GM12878 (cell line): ENCODE measurements at regions not wholly inside any gene's neighbourhood (a gene's known extent, or its start where the extent isn't known, plus 50 kb on each side); places are given as distances from the start of the nearest gene placed in this dataset.

ENCODE experiments used
- ATAC-seq: fragments of 200-7000 bp; cut with Tn5 transposase; 3 replicates; pipeline ENCODE4 v1.9.1; 2020; ENCODE audit warnings: mild to moderate bottlenecking, moderate library complexity
- BruUV-seq: library from RNA; stranded (reverse); fragments of 400-500 nt; replicated peaks from 2 replicates; lab custom pipeline; 2021; lab: Mats Ljungman, UMichigan
- CTCF ChIA-PET: fragments of 300-600 bp; sonication (Branson Sonifier 250); formaldehyde crosslinking; extraction: SDS; loops from one replicate; lab custom pipeline; 2021; ENCODE audit warnings: inconsistent platforms; lab: Yijun Ruan, JAX
- POLR2A ChIA-PET: fragments of 350-600 bp; formaldehyde crosslinking; extraction: SDS; loops from one replicate; lab custom pipeline; 2021; ENCODE audit warnings: inconsistent platforms; lab: Charles Lee
- RAD21 ChIA-PET: fragments of 300-600 bp; sonication (Branson Sonifier 250); formaldehyde crosslinking; loops from one replicate; lab custom pipeline; 2023; ENCODE audit warnings: antibody characterized with exemption; ENCODE audit not compliant: unreplicated experiment; lab: Charles Lee
- SMC1A ChIA-PET: fragments of 300-600 bp; sonication (Branson Sonifier 250); formaldehyde crosslinking; loops from one replicate; lab custom pipeline; 2023; ENCODE audit not compliant: unreplicated experiment, uncharacterized antibody; lab: Charles Lee
- DNase-seq: peaks from one replicate; pipeline ENCODE4 v3.0.0-alpha.2; 2011; ENCODE audit warnings: low read depth, low spot score
- FAIRE-seq: peaks from 3 replicates; lab custom pipeline; 2011; peaks lifted over from hg19 to GRCh38; lab: Jason Lieb, UNC
- H2AFZ ChIP-seq: 2 replicates; pipeline ENCODE4 v1.6.0; 2011; ENCODE audit warnings: low read depth, low read length, control low read depth; ENCODE audit not compliant: control insufficient read depth
- H3K27ac ChIP-seq: 2 replicates; pipeline ENCODE4 v1.5.1; 2011; ENCODE audit warnings: control low read depth; ENCODE audit not compliant: control insufficient read depth, insufficient read depth
- H3K27me3 ChIP-seq, 2 experiments: replicated peaks in 1 of 2; 2 replicates each; pipeline versions ENCODE4 v1.6.0 to v1.6.1; 2011; ENCODE audit warnings: low read length in 1 of 2; ENCODE audit not compliant: control insufficient read depth in 2 of 2, insufficient read depth in 2 of 2
- H3K36me3 ChIP-seq, 2 experiments: 2 replicates each; pipeline ENCODE4 v1.5.1; 2011; ENCODE audit warnings: low read length in 1 of 2; ENCODE audit not compliant: control insufficient read depth in 2 of 2, insufficient read depth in 2 of 2
- H3K4me1 ChIP-seq: 2 replicates; pipeline ENCODE4 v1.6.1; 2011; ENCODE audit warnings: mild to moderate bottlenecking, low read length, moderate library complexity, mixed read lengths; ENCODE audit not compliant: control insufficient read depth, insufficient read depth
- H3K4me2 ChIP-seq: 2 replicates; pipeline ENCODE4 v1.6.0; 2011; ENCODE audit warnings: control low read depth; ENCODE audit not compliant: control insufficient read depth, insufficient read depth
- H3K4me3 ChIP-seq: fragments of 200-600 bp; sonication (generic); 2 replicates; pipeline ENCODE4 v1.5.1; 2016
- H3K79me2 ChIP-seq: 2 replicates; pipeline ENCODE4 v1.6.0; 2011; ENCODE audit warnings: low read length; ENCODE audit not compliant: control insufficient read depth, insufficient read depth
- H3K9ac ChIP-seq: 2 replicates; pipeline ENCODE4 v1.8.0; 2011; ENCODE audit warnings: low read length, control low read depth, mixed read lengths; ENCODE audit not compliant: control insufficient read depth, insufficient read depth
- H3K9me3 ChIP-seq: replicated peaks from 3 replicates; pipeline ENCODE4 v1.5.1; 2011; ENCODE audit warnings: mild to moderate bottlenecking, low read length; ENCODE audit not compliant: control insufficient read depth, insufficient read depth
- H4K20me1 ChIP-seq: 2 replicates; pipeline ENCODE4 v1.6.0; 2011; ENCODE audit not compliant: control insufficient read depth, insufficient read depth
- BACH1 ChIP-seq: fragments of 450-650 bp; IDR thresholded peaks from 2 replicates; pipeline ENCODE4 v1.6.1; 2017; ENCODE audit warnings: mild to moderate bottlenecking, borderline replicate concordance
- ETV6 ChIP-seq, 2 experiments: fragments of 450-650 bp in 1 of 2; IDR thresholded peaks in 1 of 2; conservative IDR thresholded peaks in 1 of 2; 2 replicates each; pipeline ENCODE4 v1.6.1; 2014; ENCODE audit warnings: antibody characterized with exemption in 1 of 2, borderline replicate concordance in 1 of 2, low read depth in 1 of 2, mild to moderate bottlenecking in 1 of 2, moderate library complexity in 1 of 2
- NR2F1 ChIP-seq: fragments of 450-650 bp; conservative IDR thresholded peaks from 2 replicates; pipeline ENCODE4 v1.6.1; 2017; ENCODE audit warnings: mild to moderate bottlenecking
- RCOR1 ChIP-seq: conservative IDR thresholded peaks from 2 replicates; pipeline ENCODE4 v1.6.1; 2012; ENCODE audit warnings: low read depth, low read length, improper control_type of control experiment
- ZBTB11 ChIP-seq: fragments of 450-650 bp; formaldehyde crosslinking; IDR thresholded peaks from 2 replicates; pipeline ENCODE4 v1.5.0; 2022; ENCODE audit warnings: mild to moderate bottlenecking, missing genetic modification characterization
- WGBS: methylation state at CpG from one replicate; pipeline ENCODE4 v1.1.6; 2016; ENCODE audit warnings: low lambda C conversion rate; ENCODE audit not compliant: insufficient replicate concordance, insufficient coverage; ENCODE audit errors: missing lambda C conversion rate; 5-methylcytosine and 5-hydroxymethylcytosine counted together
- in situ Hi-C: fragments of 300-500 bp; cut with MboI; formaldehyde crosslinking; loops from 9 replicates; pipeline ENCODE4 v1.14.3; 2018; ENCODE audit warnings: mixed read lengths
- intact Hi-C: fragments of 100-400 bp; cut with micrococcal nuclease; formaldehyde crosslinking; loops from one replicate; pipeline ENCODE4 v1.14.2; 2022; ENCODE audit not compliant: unreplicated experiment
- TF ChIP-seq, protein P1 (sequence below): IDR thresholded peaks from 2 replicates; pipeline ENCODE4 v1.6.1; 2011; ENCODE audit warnings: borderline replicate concordance, low read depth, mild to moderate bottlenecking, moderate library complexity, low read length; ENCODE audit not compliant: insufficient read depth, poor library complexity, severe bottlenecking

DNA sequence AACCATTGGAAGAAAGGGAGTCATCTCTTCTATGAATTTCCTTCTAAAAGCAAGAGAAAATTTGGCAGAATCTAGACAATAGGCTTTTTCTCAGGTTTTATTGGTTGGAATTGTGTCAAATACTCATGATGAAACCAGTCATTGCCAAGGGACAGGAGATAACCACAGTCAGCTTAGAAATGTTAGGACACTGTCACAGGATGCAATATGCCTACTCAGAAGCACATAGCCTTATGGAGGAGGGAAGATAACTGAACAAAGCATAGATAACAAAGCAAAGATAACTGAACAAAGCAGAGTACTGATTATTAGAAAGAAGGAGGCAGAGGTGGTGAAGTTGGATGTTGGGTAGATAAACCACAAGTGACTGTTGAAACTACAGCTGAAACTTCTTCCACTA is 303.5 kb upstream of the PDGFD start (continued):
- TF ChIP-seq, protein P1, sequence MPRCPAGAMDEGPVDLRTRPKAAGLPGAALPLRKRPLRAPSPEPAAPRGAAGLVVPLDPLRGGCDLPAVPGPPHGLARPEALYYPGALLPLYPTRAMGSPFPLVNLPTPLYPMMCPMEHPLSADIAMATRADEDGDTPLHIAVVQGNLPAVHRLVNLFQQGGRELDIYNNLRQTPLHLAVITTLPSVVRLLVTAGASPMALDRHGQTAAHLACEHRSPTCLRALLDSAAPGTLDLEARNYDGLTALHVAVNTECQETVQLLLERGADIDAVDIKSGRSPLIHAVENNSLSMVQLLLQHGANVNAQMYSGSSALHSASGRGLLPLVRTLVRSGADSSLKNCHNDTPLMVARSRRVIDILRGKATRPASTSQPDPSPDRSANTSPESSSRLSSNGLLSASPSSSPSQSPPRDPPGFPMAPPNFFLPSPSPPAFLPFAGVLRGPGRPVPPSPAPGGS = no peak
- no peak for TF ChIP-seq RCOR1

GRCh38 chr11:104465321-104465720 is 301.4 kb upstream of the PDGFD start:
- FAIRE-seq = no peak
- POLR2A ChIA-PET = no interaction called here
- in situ Hi-C loops = no loop called here
- TF ChIP-seq ETV6 (conservative IDR thresholded peaks at IDR 0.05 in 1 of 2, IDR thresholded peaks at IDR 0.05 in 1 of 2; ENCODE audit: borderline replicate concordance in 1 of 2, low read depth in 1 of 2) (no peak), ZBTB11 (CRISPR knock-in tag) (no peak), NR2F1 (no peak), BACH1 (no peak)
- TF ChIP-seq, all 136 proteins: peak for 0
- Histone ChIP-seq H3K4me3 (no peak overlapping the region), H3K4me1 (no peaks in the 10 kb centered on the region), H3K36me3 (no peaks in the 10 kb centered on the region), H4K20me1 (no peaks in the 10 kb centered on the region), H2AFZ (no peak overlapping the region), H3K9me3 (no peaks in the 10 kb centered on the region), H3K4me2 (no peak overlapping the region), H3K9ac (no peak overlapping the region), H3K79me2 (no peaks in the 10 kb centered on the region), H3K27ac (no peak overlapping the region), H3K27me3 (no peaks in the 10 kb centered on the region)
- 5% methylated on average over 1 of the region's 1 CpG for WGBS
- RAD21 ChIA-PET = no interaction called here
- no TSS peak for BruUV-seq
- ATAC-seq (no peak), DNase-seq (no peak)
- intact Hi-C loops = no loop called here
- CTCF ChIA-PET = no interaction called here
- SMC1A ChIA-PET = interaction anchor here (0.8 kb wide), 1 partner anchor 29 kb away, joined by 3 read pairs; no protein-coding TSS in a partner anchor
